ENCODE measurements at regions not wholly inside any gene's neighbourhood (a gene's known extent, or its start where the extent isn't known, plus 50 kb on each side); places are given as distances from the start of the nearest gene placed in this dataset.

- no peak overlapping the region for H3K4me3 ChIP-seq (ENCODE audit: low read length)
- no peak for TF ChIP-seq ZNF274 (IDR thresholded peaks at IDR 0.05; ENCODE audit: low read depth, low read length)
Observed at GRCh38 chr9:81190659-81191058, 498.7 kb downstream of the TLE1 start.

GRCh38 chr9:81183761-81184160 is 505.6 kb downstream of the TLE1 start:
- no peak for TF ChIP-seq ZNF274 (IDR thresholded peaks at IDR 0.05; ENCODE audit: low read depth, low read length)
- H3K4me3 ChIP-seq (ENCODE audit: low read length): no peak overlapping the region

DNA sequence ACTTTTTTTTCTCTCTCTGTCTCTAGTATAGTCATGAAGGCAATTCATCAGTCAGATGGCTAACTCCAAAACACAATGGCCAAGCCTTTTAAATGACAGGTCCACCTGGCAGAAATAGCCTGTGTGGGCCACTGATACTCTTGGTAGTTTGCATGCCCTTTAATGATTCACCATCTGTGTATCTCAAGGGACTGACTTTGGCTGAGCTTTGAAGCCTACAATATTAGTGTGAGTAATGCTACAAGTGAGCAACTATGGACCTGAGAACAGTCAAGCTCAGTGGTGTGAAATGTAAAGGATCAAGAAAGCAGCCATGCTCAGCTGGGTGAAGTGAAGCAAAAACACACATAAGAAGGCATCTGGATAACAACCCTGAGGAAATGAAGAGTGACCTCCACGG is 506.9 kb downstream of the TLE1 start:
- TF ChIP-seq ZNF274 (IDR thresholded peaks at IDR 0.05; ENCODE audit: low read depth, low read length): no peak
- H3K4me3 ChIP-seq (ENCODE audit: low read length): no peak overlapping the region

GRCh38 chr9:81174023-81174422 is 515.3 kb downstream of the TLE1 start:
- no peak for TF ChIP-seq ZNF274 (IDR thresholded peaks at IDR 0.05; ENCODE audit: low read depth, low read length)
- H3K4me3 ChIP-seq (ENCODE audit: low read length): no peak overlapping the region

DNA sequence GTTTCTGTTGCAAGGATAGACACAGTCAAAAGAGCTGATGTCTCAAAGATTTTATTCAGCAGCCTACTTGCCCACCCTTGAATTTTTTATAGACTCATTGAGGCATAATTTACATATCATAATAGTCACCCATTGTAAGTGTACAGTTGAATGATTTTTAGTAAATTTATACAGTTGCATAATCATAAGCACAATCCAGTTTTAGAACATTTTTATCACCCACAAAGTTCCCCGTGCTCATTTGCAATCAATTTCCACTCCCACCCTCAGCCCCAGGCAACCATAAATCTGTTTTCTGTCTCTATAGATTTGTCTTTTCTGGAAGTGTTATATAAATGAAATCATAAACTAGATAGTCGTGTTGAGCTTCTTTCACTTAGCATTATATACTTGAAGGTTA is 517.7 kb downstream of the TLE1 start:
- no peak for TF ChIP-seq ZNF274 (IDR thresholded peaks at IDR 0.05; ENCODE audit: low read depth, low read length)
- H3K4me3 ChIP-seq (ENCODE audit: low read length): no peak overlapping the region

- no peak for TF ChIP-seq ZNF274 (IDR thresholded peaks at IDR 0.05; ENCODE audit: low read depth, low read length)
Observed at GRCh38 chr9:81162361-81162760, 527.0 kb downstream of the TLE1 start.

GRCh38 chr9:81156381-81156780 is 533.0 kb downstream of the TLE1 start:
- TF ChIP-seq ZNF274 (IDR thresholded peaks at IDR 0.05; ENCODE audit: low read depth, low read length): no peak

More at GRCh38 chr9:81162361-81162760, 527.0 kb downstream of the TLE1 start:
- no peak overlapping the region for H3K4me3 ChIP-seq (ENCODE audit: low read length)

DNA sequence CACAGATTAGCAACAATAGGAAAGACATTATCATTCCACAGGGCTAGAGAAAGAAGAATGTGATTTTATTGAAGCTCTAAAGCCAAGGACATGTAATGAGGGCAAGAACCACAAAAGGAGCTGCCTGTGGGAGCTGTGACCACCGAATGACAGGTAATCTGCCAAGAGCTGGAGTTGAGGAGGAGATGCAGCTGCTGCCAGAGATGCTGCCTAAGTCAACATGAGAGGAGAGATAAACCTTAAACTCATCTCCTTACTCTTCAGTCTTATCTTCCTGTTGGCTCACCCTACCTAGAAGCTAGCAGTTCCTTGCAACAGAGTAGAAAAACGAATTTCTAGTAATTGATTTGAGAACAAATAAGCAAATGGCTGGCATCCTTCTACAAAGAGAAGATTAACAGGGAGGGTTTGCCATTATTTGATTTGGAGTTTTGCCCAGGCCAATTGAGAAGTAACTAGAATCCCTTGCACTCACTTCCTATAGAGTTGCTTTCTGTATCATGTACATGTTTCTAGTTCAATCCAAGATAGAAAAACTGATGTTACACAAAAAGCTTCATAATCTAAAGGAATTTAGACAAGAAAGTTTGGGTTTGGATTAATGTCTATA is 539.2 kb downstream of the TLE1 start:
- no peak for TF ChIP-seq ZNF274 (IDR thresholded peaks at IDR 0.05; ENCODE audit: low read depth, low read length)
- no peak overlapping the region for H3K4me3 ChIP-seq (ENCODE audit: low read length)

More at GRCh38 chr9:81156381-81156780, 533.0 kb downstream of the TLE1 start:
- H3K4me3 ChIP-seq (ENCODE audit: low read length): no peak overlapping the region

DNA sequence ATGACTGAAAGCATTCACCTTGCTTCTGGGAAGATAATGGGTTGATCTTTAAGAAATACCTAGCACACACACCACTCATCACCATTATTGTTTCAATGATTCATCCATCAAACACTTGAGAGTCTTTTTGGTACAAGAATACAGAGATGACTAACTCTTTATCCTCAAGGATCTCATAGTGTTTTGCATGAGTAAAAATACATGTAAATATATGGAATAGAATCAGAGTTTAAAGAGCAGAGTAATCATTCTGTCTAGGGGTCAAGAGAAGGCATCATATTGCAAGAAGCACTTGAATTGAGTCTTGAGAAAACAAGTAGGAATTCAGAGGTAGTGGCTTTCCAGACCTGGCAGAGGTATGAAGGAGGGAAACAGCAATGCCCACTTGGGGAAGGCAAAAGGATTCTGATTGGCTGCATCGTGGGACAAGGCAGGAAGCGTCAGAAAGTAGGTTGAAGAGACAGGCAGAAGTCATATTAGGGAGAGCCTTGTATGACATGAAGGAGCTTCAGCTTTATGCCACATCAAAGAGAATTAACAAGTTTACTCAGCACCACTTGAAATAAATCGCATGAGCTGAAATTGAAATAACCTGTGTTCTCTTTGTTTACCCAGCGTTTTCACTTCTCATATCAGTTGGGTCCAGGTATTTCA is 542.5 kb downstream of the TLE1 start:
- TF ChIP-seq ZNF274 (IDR thresholded peaks at IDR 0.05; ENCODE audit: low read depth, low read length): no peak
- no peak overlapping the region for H3K4me3 ChIP-seq (ENCODE audit: low read length)

DNA sequence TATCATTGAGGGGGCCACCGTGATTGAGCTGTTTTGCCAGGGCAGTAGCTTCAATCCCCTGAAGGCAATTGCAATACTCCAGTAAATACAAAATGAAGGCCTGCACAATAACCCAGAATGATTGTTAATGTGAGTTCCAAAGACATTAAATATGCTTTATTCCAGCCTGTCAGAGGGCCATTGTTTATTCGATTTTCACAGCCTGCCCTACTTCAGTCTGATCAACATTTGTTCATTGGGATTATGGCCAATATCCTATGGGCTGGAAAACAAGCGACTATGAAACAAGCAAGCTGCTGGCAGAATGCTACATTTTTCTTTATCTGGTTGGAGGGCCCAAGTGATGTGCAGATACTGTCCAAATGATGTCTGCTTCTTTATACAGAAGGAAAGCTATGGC is 543.1 kb downstream of the TLE1 start:
- H3K4me3 ChIP-seq (ENCODE audit: low read length): no peak overlapping the region
- TF ChIP-seq ZNF274 (IDR thresholded peaks at IDR 0.05; ENCODE audit: low read depth, low read length): no peak

DNA sequence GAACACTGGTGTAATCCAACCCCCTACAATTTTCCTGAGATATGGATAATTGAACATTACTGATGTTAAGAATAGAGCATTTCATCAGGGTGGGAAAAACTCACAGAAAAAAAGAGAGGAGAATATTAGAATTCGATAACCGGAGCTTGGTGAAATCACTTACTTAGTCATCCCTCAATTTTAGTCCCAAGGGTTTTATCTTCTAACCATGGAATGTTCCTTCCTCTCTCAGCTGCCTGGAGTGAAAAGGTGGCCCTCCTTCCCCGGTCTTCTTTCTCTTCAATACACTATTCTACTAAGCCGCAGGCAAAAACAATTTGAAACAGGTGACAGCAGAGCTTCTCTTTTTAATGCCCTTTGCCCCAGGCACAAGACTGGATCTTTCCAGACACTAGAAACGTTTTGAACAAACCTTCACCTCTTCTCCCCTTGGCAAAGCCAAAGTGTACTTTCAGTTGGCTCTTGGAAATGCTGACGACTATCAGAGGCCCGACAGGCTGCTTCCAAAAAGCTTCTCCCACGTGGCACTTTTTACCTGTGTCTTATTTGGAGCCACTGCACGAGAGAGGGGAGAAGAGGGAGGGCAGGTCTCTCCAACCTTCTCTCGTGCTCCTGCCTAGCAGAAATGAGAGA is 543.9 kb downstream of the TLE1 start:
- TF ChIP-seq ZNF274 (IDR thresholded peaks at IDR 0.05; ENCODE audit: low read depth, low read length): no peak
- H3K4me3 ChIP-seq (ENCODE audit: low read length): no peak overlapping the region

GRCh38 chr9:81141961-81142360 is 547.4 kb downstream of the TLE1 start:
- no peak overlapping the region for H3K4me3 ChIP-seq (ENCODE audit: low read length)
- TF ChIP-seq ZNF274 (IDR thresholded peaks at IDR 0.05; ENCODE audit: low read depth, low read length): no peak

DNA sequence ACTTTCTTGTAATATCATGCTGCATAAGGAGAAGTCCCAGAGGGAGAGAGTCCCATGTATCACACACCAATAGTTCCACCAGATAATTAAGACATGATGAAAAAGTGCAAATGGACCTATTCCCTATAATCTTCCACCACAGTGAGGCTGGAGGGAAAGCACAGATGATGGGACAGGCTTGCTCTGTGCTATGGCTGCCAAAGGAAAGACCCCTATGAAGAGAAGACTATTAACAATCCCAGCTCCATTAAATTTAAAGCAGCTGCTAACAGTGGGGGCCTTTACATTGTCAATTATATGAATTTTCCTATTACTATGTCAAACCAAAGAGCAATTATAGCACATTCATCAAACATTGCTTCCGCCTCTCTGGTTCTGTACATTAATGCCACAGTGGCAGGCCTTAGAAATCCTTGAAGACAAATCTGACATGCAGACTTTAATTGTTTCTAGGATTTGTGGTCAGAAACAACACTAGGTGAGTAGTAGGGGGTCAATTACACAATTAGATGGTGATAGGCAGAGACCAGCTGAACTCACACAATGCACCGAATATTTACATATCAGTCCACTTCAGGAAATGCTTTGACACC is 551.3 kb downstream of the TLE1 start:
- no peak for TF ChIP-seq ZNF274 (IDR thresholded peaks at IDR 0.05; ENCODE audit: low read depth, low read length)
- no peak overlapping the region for H3K4me3 ChIP-seq (ENCODE audit: low read length)

GRCh38 chr9:81132796-81133195 is 556.6 kb downstream of the TLE1 start:
- no peak overlapping the region for H3K4me3 ChIP-seq (ENCODE audit: low read length)
- TF ChIP-seq ZNF274 (IDR thresholded peaks at IDR 0.05; ENCODE audit: low read depth, low read length): no peak

DNA sequence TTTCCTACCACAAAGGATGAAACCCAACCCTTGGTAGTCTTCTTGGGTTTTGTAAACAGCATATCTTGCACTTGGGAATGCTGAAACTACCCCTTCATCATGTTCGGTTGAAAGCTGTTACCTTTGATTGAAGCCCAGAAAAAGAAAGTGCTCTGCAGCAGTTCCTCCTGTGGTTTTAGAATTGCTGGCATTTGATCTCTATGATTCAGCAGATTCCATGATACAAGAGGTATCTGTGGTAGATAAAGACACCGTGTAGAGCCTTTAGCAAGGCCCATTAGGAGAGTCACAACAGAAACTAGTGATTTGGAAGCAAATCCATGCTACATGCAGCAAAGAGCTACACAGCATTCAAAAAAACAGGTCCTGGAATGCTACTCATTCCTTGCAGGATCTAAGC is 557.0 kb downstream of the TLE1 start:
- TF ChIP-seq ZNF274 (IDR thresholded peaks at IDR 0.05; ENCODE audit: low read depth, low read length): no peak

More for the DNA sequence above, 557.0 kb downstream of the TLE1 start:
- H3K4me3 ChIP-seq (ENCODE audit: low read length): no peak overlapping the region

All from GM08714 (cell line).